GM12878 (cell line): ENCODE measurements at regions not wholly inside any gene's neighbourhood (a gene's known extent, or its start where the extent isn't known, plus 50 kb on each side); places are given as distances from the start of the nearest gene placed in this dataset.

Source experiments
- ATAC-seq: fragments of 200-7000 bp; cut with Tn5 transposase; 3 replicates; pipeline ENCODE4 v1.9.1; 2020; ENCODE audit warnings: mild to moderate bottlenecking, moderate library complexity
- BruUV-seq: library from RNA; stranded (reverse); fragments of 400-500 nt; replicated peaks from 2 replicates; lab custom pipeline; 2021; lab: Mats Ljungman, UMichigan
- CTCF ChIA-PET: fragments of 300-600 bp; sonication (Branson Sonifier 250); formaldehyde crosslinking; extraction: SDS; loops from one replicate; lab custom pipeline; 2021; ENCODE audit warnings: inconsistent platforms; lab: Yijun Ruan, JAX
- POLR2A ChIA-PET: fragments of 350-600 bp; formaldehyde crosslinking; extraction: SDS; loops from one replicate; lab custom pipeline; 2021; ENCODE audit warnings: inconsistent platforms; lab: Charles Lee
- RAD21 ChIA-PET: fragments of 300-600 bp; sonication (Branson Sonifier 250); formaldehyde crosslinking; loops from one replicate; lab custom pipeline; 2023; ENCODE audit warnings: antibody characterized with exemption; ENCODE audit not compliant: unreplicated experiment; lab: Charles Lee
- SMC1A ChIA-PET: fragments of 300-600 bp; sonication (Branson Sonifier 250); formaldehyde crosslinking; loops from one replicate; lab custom pipeline; 2023; ENCODE audit not compliant: unreplicated experiment, uncharacterized antibody; lab: Charles Lee
- DNase-seq: peaks from one replicate; pipeline ENCODE4 v3.0.0-alpha.2; 2011; ENCODE audit warnings: low read depth, low spot score
- FAIRE-seq: peaks from 3 replicates; lab custom pipeline; 2011; peaks lifted over from hg19 to GRCh38; lab: Jason Lieb, UNC
- H2AFZ ChIP-seq: 2 replicates; pipeline ENCODE4 v1.6.0; 2011; ENCODE audit warnings: low read depth, low read length, control low read depth; ENCODE audit not compliant: control insufficient read depth
- H3K27ac ChIP-seq: 2 replicates; pipeline ENCODE4 v1.5.1; 2011; ENCODE audit warnings: control low read depth; ENCODE audit not compliant: control insufficient read depth, insufficient read depth
- H3K27me3 ChIP-seq, 2 experiments: replicated peaks in 1 of 2; 2 replicates each; pipeline versions ENCODE4 v1.6.0 to v1.6.1; 2011; ENCODE audit warnings: low read length in 1 of 2; ENCODE audit not compliant: control insufficient read depth in 2 of 2, insufficient read depth in 2 of 2
- H3K36me3 ChIP-seq, 2 experiments: 2 replicates each; pipeline ENCODE4 v1.5.1; 2011; ENCODE audit warnings: low read length in 1 of 2; ENCODE audit not compliant: control insufficient read depth in 2 of 2, insufficient read depth in 2 of 2
- H3K4me1 ChIP-seq: 2 replicates; pipeline ENCODE4 v1.6.1; 2011; ENCODE audit warnings: mild to moderate bottlenecking, low read length, moderate library complexity, mixed read lengths; ENCODE audit not compliant: control insufficient read depth, insufficient read depth
- H3K4me2 ChIP-seq: 2 replicates; pipeline ENCODE4 v1.6.0; 2011; ENCODE audit warnings: control low read depth; ENCODE audit not compliant: control insufficient read depth, insufficient read depth
- H3K4me3 ChIP-seq: fragments of 200-600 bp; sonication (generic); 2 replicates; pipeline ENCODE4 v1.5.1; 2016
- H3K79me2 ChIP-seq: 2 replicates; pipeline ENCODE4 v1.6.0; 2011; ENCODE audit warnings: low read length; ENCODE audit not compliant: control insufficient read depth, insufficient read depth
- H3K9ac ChIP-seq: 2 replicates; pipeline ENCODE4 v1.8.0; 2011; ENCODE audit warnings: low read length, control low read depth, mixed read lengths; ENCODE audit not compliant: control insufficient read depth, insufficient read depth
- H3K9me3 ChIP-seq: replicated peaks from 3 replicates; pipeline ENCODE4 v1.5.1; 2011; ENCODE audit warnings: mild to moderate bottlenecking, low read length; ENCODE audit not compliant: control insufficient read depth, insufficient read depth
- H4K20me1 ChIP-seq: 2 replicates; pipeline ENCODE4 v1.6.0; 2011; ENCODE audit not compliant: control insufficient read depth, insufficient read depth
- FOXK2 ChIP-seq: fragments of 450-650 bp; IDR thresholded peaks from 2 replicates; pipeline ENCODE4 v1.6.1; 2017; ENCODE audit warnings: mild to moderate bottlenecking, moderate library complexity
- MYC ChIP-seq: IDR thresholded peaks from 2 replicates; pipeline ENCODE4 v1.6.1; 2011; ENCODE audit warnings: mild to moderate bottlenecking, low read length, moderate library complexity, inconsistent platforms; ENCODE audit not compliant: insufficient read depth, insufficient replicate concordance, insufficient read length, severe bottlenecking
- RELA ChIP-seq: fragments of 450-650 bp; IDR thresholded peaks from 2 replicates; pipeline ENCODE4 v1.8.0; 2014; ENCODE audit warnings: borderline replicate concordance; ENCODE audit not compliant: partially characterized antibody
- WRNIP1 ChIP-seq: IDR thresholded peaks from 2 replicates; pipeline ENCODE4 v1.6.1; 2011; ENCODE audit warnings: low read depth, low read length, improper control_type of control experiment, borderline replicate concordance
- ZNF384 ChIP-seq: IDR thresholded peaks from 2 replicates; pipeline ENCODE4 v1.6.1; 2012; ENCODE audit warnings: low read depth, mild to moderate bottlenecking, low read length, improper control_type of control experiment, borderline replicate concordance
- WGBS: methylation state at CpG from one replicate; pipeline ENCODE4 v1.1.6; 2016; ENCODE audit warnings: low lambda C conversion rate; ENCODE audit not compliant: insufficient replicate concordance, insufficient coverage; ENCODE audit errors: missing lambda C conversion rate; 5-methylcytosine and 5-hydroxymethylcytosine counted together
- in situ Hi-C: fragments of 300-500 bp; cut with MboI; formaldehyde crosslinking; loops from 9 replicates; pipeline ENCODE4 v1.14.3; 2018; ENCODE audit warnings: mixed read lengths
- intact Hi-C: fragments of 100-400 bp; cut with micrococcal nuclease; formaldehyde crosslinking; loops from one replicate; pipeline ENCODE4 v1.14.2; 2022; ENCODE audit not compliant: unreplicated experiment
- TF ChIP-seq, protein P1 (sequence below): IDR thresholded peaks from 2 replicates; pipeline ENCODE4 v1.6.1; 2011; ENCODE audit warnings: low read depth, mild to moderate bottlenecking, low read length, moderate library complexity, borderline replicate concordance; ENCODE audit errors: extremely low read depth

DNA sequence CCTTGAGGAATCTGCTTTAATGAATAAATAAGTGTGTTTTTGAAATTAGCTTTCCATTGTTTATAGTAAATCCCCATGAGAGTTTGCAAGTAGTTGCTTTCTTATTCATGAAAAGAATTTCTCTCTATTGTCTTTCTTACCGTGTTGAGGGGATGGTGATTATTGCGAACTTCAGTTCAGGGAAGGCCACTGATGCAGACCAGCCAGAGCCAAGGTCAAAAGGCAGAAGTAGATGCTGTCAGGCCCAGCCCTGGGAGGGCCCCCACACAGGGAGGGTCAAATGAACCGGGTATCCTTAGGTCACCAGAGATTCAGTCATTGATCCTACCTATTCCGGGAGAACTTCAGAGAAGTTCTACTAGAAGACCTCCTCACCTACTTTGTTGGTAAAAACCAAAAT is 185.9 kb downstream of the NUFIP1 start:
- H4K20me1 ChIP-seq = no peaks in the 10 kb centered on the region
- H3K4me3 ChIP-seq = no peak overlapping the region
- H3K36me3 ChIP-seq = no peaks in the 10 kb centered on the region
- FAIRE-seq (no peak), ATAC-seq (no peak), DNase-seq (no peak)
- no peaks in the 10 kb centered on the region for H3K79me2 ChIP-seq
- 63% methylated on average over 4 of the region's 4 CpGs for WGBS
- no peak overlapping the region for H3K9ac ChIP-seq
- CTCF ChIA-PET = no interaction called here
- no peak overlapping the region for H3K27ac ChIP-seq
- no peak for TF ChIP-seq FOXK2
- in situ Hi-C loops (no loop called here), intact Hi-C loops (no loop called here)
- no peaks in the 10 kb centered on the region for H3K4me1 ChIP-seq
- POLR2A ChIA-PET = interaction anchor here (0.5 kb wide), 1 partner anchor 1135 kb away, joined by 4 read pairs; no protein-coding TSS in a partner anchor
- no peak overlapping the region for H2AFZ ChIP-seq
- RAD21 ChIA-PET = no interaction called here
- no TSS peak for BruUV-seq
- SMC1A ChIA-PET = no interaction called here
- no peaks in the 10 kb centered on the region; a peak in 1 of 4 replicates for H3K27me3 ChIP-seq
- no peaks in the 10 kb centered on the region for H3K9me3 ChIP-seq
- no peak overlapping the region for H3K4me2 ChIP-seq

DNA sequence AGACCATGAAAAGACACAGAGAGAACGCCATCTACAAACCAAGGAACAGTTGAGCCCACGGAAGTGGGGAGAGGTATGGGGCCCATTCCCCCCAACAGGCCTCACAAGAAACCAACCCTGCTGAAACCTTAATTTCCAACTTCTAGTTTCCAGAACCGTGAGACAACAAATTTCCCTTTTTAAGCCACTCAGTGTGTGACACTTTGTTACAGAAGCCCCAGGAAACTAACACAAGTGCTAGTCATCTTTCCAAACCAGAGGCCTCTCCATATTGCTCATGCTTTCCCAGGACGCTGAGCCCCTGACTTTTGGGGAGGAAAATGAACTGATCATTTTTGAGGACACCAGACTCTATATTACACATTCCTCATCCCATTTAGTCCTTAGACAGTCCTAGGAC is 186.8 kb downstream of the NUFIP1 start:
- ATAC-seq = no peak
- intact Hi-C loops = no loop called here
- no peaks in the 10 kb centered on the region for H3K4me1 ChIP-seq
- RAD21 ChIA-PET = no interaction called here
- TF ChIP-seq WRNIP1 (no peak), RELA (no peak), MYC (no peak), ZNF384 (no peak)
- TF ChIP-seq, protein P1, sequence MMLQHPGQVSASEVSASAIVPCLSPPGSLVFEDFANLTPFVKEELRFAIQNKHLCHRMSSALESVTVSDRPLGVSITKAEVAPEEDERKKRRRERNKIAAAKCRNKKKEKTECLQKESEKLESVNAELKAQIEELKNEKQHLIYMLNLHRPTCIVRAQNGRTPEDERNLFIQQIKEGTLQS = no peak
- no peaks in the 10 kb centered on the region for H3K36me3 ChIP-seq
- POLR2A ChIA-PET = no interaction called here
- H2AFZ ChIP-seq = no peak overlapping the region
- H3K9me3 ChIP-seq = no peaks in the 10 kb centered on the region
- no peak for FAIRE-seq
- CTCF ChIA-PET = no interaction called here
- 12% methylated on average over 4 of the region's 4 CpGs for WGBS
- H3K27me3 ChIP-seq = no peaks in the 10 kb centered on the region; a peak in 1 of 4 replicates
- H4K20me1 ChIP-seq = no peaks in the 10 kb centered on the region
- H3K27ac ChIP-seq = no peak overlapping the region
- no TSS peak for BruUV-seq
- no peak overlapping the region for H3K4me3 ChIP-seq
- in situ Hi-C loops = no loop called here
- no peaks in the 10 kb centered on the region for H3K79me2 ChIP-seq
- H3K4me2 ChIP-seq = no peak overlapping the region
- SMC1A ChIA-PET = no interaction called here
- H3K9ac ChIP-seq = no peak overlapping the region
- DNase-seq = no peak
